ENCODE measurements at regions not wholly inside any gene's neighbourhood (a gene's known extent, or its start where the extent isn't known, plus 50 kb on each side); places are given as distances from the start of the nearest gene placed in this dataset.

GRCh38 chrX:25819879-25820278 lies 318.3 kb upstream of the MAGEB18 start:
- TF ChIP-seq CTCF (conservative IDR thresholded peaks at IDR 0.05; ENCODE audit: low read length) (no peak), EZH2phosphoT487 (IDR thresholded peaks at IDR 0.05; ENCODE audit: borderline replicate concordance, low read depth, low read length) (no peak)
